ENCODE measurements at regions not wholly inside any gene's neighbourhood (a gene's known extent, or its start where the extent isn't known, plus 50 kb on each side); places are given as distances from the start of the nearest gene placed in this dataset.

DNA sequence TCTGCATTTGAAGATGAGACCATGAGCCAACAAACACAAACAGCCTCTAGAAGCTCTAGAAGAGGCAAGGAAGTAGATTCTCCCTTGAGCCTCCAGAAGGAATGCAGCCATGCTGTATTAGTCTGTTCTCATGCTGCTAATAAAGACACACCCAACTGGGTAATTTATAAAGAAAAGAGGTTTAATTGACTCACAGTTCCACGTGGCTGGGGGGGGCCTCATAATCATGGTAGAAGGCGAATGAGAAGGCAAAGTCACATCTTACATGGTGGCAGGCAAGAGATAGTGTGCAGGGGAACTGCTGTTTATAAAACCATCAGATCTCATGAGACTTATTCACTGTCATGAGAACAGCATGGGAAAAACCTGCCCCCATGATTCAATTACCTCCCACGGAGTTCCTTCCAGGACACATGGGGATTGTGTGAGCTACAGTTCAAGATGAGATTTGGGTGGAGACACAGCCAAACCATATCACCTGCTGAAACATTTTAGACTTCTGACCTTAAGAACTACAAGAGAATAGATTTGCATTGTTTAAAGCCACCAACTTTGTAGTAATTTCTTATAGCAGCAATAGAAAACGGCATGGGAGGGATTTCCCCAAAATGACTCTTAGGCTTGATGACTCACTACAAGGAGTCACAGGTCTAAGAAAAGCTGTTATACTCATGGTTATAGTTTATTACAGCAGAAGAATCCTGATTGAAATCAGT is 284.4 kb upstream of the SFRP2 start:
- TF ChIP-seq, protein P1, sequence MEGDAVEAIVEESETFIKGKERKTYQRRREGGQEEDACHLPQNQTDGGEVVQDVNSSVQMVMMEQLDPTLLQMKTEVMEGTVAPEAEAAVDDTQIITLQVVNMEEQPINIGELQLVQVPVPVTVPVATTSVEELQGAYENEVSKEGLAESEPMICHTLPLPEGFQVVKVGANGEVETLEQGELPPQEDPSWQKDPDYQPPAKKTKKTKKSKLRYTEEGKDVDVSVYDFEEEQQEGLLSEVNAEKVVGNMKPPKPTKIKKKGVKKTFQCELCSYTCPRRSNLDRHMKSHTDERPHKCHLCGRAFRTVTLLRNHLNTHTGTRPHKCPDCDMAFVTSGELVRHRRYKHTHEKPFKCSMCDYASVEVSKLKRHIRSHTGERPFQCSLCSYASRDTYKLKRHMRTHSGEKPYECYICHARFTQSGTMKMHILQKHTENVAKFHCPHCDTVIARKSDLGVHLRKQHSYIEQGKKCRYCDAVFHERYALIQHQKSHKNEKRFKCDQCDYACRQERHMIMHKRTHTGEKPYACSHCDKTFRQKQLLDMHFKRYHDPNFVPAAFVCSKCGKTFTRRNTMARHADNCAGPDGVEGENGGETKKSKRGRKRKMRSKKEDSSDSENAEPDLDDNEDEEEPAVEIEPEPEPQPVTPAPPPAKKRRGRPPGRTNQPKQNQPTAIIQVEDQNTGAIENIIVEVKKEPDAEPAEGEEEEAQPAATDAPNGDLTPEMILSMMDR (IDR thresholded peaks at IDR 0.05), result no peak
- no peak for TF ChIP-seq EZH2 (IDR thresholded peaks at IDR 0.05; ENCODE audit: borderline replicate concordance, insufficient read depth, low read depth, low read length, poor library complexity, severe bottlenecking)
